Activated CD8-positive, alpha-beta memory T cell treated with anti-CD3 and anti-CD28 coated beads for 4 hours (primary cell): ENCODE measurements at regions not wholly inside any gene's neighbourhood (a gene's known extent, or its start where the extent isn't known, plus 50 kb on each side); places are given as distances from the start of the nearest gene placed in this dataset.

Experiments used
- DNase-seq, 2 donors: peaks; one replicate each; pipeline ENCODE4 v3.0.0-alpha.2; 2020; ENCODE audit warnings: low read depth in 2 of 2

DNA sequence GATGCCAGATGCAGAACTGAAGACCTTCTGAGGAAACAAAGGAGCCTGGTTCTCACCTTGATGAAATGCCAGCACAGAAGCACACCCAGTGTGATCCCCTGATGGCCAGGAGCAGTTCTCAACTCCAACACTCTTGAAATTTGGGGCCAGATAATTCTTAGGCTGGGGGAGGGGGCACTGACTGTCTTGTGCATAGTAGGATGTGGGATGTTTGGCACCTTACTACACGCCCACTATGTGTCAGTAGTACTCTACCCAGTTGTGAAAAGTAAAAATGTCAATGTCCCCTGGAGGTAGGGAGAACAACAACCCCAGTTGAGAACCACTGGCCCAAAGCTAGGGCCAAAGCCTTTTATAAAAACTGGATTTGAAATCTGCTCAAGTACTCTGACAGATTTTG is 398.3 kb upstream of the ARID1B start:
- DNase-seq, result no peak

DNA sequence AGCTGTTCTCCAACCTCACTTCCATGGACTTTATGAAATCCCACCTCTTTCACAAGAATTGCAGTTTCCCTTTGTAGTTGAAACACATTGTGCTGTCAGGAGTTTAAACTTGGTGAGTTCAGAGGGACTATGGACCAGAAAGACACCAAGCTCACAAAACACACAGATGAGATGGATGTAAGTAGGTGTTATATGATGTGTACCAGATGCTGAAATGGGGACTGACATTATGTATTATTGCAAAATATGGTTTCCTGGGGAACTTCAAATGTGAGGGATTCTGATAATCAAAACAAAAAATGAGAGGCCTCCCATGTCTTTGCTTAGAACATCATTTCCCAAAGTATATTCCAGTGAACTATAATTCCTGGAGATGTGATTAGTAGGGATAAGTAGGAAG is 401.1 kb upstream of the ARID1B start:
- DNase-seq, result no peak

- no peak for DNase-seq
Measured at GRCh38 chr6:156359912-156360311, 417.3 kb upstream of the ARID1B start.

DNA sequence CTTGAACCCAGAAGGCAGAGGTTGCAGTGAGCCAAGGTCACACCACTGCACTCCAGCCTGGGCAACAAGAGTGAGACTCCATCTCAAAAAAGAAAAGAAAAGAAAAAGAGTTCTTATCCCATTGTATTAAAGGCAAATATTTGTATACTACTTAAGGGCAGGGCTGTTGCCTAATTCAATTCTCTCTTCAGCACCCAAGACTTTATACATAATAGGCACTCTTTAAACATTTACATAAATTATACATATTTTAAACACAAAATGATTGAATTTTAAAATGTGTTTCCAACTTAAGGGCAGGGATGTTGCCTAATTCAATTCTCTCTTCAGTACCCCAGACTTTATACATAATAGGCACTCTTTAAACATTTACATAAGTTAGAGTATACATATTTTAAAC is 424.3 kb upstream of the ARID1B start:
- DNase-seq, result no peak

GRCh38 chr6:156351346-156351966 is 425.7 kb upstream of the ARID1B start:
- no peak for DNase-seq

DNA sequence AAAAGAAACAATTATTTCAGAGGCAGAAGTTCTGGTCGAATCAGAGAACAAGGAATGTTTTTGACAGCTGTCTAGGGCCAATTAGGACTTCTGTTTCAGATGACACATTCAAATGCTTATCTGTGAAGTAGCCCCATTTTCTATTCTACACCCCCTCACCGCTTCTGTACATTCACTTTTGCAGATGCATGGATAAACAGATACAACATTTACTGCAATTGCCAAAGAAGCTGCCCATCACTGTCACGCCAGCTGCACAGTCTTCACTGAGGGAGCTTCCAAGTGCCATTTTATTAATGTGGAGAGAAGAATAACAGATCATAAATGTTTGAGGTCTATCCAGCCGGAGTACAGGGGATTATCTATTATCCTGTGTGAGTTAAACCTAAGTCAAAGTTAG is 426.8 kb upstream of the ARID1B start:
- no peak for DNase-seq

GRCh38 chr6:156348849-156349248 is 428.3 kb upstream of the ARID1B start:
- no peak for DNase-seq

GRCh38 chr6:156348424-156348823 is 428.8 kb upstream of the ARID1B start:
- no peak for DNase-seq

GRCh38 chr6:156347656-156348055 is 429.5 kb upstream of the ARID1B start:
- DNase-seq, result no peak

GRCh38 chr6:156347246-156347645 is 429.9 kb upstream of the ARID1B start:
- no peak for DNase-seq

DNA sequence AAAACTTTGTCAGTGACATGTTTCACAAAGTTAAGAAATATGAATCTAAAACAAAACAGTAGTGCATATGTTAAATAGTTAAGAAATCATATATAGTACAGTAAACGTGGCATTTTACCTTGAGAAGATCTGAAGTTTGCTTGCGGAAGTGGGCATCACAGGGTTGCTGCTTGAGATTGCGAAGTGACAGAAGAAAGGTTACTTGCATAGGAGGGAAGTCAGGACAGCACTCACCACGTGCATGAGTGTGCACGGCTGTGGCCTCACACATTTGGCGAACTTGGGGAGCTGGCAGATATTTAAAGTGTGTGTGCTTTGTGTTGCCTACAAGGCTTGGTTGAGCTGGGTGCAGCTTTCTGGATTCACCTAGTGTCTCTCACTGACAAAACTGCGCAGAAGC is 431.5 kb upstream of the ARID1B start:
- no peak for DNase-seq

DNA sequence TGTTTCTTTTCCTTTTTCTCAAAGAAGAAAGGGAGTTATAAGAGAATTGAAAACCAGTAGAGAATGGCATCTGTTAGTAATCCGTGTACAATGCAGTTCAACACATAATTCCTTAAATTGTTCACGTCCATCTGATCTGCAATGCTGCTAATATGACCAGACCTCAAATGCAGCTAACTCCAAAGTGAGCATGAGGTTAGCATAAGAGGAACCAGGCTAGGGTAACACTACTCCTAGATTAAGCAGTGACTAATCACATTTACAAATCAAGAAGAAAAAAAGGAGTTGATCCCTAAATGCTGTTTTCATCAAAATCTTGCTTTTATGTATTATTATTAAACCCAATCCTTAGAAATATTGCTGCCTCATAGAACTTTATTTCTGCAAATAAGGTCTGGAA is 432.7 kb upstream of the ARID1B start:
- DNase-seq, result no peak

GRCh38 chr6:156337801-156338200 is 439.4 kb upstream of the ARID1B start:
- DNase-seq, result no peak

DNA sequence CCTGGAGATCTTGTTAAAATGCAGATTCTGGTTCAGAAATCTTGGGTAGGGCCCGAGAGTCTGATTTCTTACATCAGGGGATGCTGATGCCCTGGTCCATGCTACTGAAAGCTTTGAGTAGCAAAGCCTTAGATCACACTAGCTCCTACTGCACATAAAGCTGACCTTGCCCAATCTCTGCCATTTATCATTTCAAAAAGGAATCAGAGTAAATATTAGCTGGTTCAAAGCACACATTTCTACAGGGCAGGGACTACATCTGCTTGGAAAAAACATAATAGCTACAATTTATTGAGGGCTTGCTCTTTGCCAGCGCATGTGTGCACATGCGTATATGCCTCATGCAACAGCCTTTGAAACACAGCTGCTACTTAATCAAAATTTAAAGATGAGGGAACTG is 440.4 kb upstream of the ARID1B start:
- DNase-seq, result no peak

- DNase-seq, result no peak
Measured at GRCh38 chr6:156336089-156336488, 441.1 kb upstream of the ARID1B start.

DNA sequence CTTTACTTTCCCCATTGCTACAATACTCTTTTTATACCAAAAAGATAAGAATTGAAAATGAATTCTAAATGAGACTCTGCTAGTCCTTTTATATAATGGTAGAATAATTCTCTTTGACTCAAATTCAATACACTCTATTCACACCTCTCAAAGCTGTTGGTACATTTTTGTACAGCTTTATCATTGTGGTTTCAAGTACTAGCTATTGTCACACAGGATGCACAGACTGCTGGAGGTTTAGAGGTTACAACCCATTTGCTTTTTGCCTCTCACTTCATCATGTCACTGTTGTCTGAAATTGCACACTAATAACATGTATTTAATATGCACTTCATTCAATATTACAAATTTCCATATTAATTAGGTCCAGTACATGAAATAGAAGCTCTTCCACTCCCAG is 442.2 kb upstream of the ARID1B start:
- no peak for DNase-seq

DNA sequence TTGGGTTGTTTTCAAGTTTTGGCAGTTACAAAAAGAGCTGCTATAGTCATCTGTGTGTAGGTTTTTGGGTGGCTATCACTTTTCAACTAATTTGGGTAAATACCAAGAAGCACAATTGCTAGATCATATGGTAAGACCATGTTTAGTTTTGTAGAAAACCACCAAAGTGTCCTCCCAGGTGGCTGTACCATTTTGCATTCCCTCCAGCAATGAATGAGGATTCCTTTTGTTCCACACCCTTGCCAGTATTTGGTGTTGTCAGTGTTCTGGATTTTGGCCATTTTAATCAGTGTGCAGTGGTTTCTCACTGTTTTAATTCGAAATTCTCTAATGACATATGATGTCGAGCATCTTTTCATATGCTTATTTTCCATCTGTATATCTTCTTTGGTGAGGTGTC is 457.5 kb upstream of the ARID1B start:
- no peak for DNase-seq

GRCh38 chr6:156316583-156317125 is 460.5 kb upstream of the ARID1B start:
- DNase-seq, result no peak

DNA sequence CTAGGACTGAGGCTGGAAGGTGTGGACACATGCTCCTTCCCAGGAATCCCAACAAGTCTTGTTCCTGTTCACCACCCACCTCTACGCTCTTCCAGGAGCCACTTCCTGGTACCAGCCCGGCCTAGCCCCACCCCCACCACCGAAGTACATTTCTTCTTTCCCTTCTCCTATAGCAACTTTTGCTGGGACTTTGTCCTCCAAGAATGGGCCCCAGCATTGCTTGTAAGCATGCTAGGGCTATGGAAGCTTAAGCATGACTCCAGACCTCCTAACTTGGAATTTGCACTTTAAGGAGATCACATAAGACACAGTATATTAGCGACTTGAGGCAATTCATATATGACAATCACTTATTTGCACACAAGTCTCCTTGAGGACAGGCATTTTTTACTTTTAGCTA is 462.0 kb upstream of the ARID1B start:
- no peak for DNase-seq

DNA sequence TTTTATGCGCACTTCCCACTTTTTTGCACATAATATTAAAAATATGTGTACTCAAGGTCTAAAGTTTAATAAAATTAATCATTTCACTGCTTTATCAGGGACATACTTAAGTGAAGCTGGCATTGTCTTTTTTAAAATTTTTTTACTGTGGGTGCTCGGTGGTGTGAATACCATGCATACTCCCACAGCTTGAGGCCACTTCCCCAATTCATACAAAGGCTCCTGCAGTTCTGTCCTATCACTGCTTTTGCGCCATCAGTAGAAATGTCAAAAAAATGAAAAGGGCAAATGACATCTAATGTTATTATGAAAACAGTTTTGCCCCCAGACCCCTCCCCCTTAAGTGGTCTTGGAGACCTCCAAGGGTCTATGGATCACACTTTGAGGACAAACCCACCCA is 464.1 kb upstream of the ARID1B start:
- no peak for DNase-seq

GRCh38 chr6:156311291-156311690 is 465.9 kb upstream of the ARID1B start:
- no peak for DNase-seq

DNA sequence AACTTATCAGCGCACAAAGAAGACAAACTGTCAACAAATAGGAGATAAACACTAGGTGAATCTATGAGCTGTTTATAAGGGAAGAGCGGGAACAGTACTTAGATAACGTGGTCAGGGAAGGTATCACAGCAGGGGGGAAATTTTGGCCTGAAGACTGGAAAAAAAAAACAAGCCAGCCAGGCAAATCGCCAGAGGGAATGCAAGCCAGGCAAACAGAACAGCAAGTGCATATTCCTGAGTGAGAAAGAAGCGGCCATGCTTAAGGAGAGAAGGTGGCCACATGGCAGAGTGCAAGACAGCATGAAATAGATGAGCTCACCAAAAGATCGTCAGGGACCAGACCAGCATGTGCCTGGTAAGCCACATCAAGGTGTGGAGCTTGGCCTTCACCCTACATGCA is 466.5 kb upstream of the ARID1B start:
- DNase-seq, result no peak

DNA sequence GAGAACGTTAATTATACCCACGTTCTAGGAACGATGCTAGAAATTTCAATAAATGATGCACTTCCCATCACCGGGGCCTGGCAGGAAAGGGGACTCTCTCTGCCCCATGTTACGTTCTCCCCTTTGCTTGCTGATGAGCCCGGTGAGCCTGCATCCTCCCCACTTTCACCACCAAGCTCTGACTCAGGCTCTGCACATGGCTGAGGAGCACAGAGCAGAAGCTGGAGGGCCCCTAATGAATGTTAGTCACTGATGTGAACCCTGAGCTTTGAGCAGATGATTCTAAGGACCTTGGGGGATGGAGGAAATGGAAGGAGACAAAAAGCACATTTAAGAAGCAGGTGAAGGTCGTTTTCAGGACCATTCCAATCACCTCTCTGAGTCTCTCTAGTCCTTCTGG is 468.2 kb upstream of the ARID1B start:
- no peak for DNase-seq

- no peak for DNase-seq
Measured at GRCh38 chr6:156308604-156309003, 468.6 kb upstream of the ARID1B start.
